PC-3 (cell line): ENCODE measurements at regions not wholly inside any gene's neighbourhood (a gene's known extent, or its start where the extent isn't known, plus 50 kb on each side); places are given as distances from the start of the nearest gene placed in this dataset.

Source experiments
- EZH2phosphoT487 ChIP-seq: fragments of 300-600 bp; sonication (generic); IDR thresholded peaks from 2 replicates; pipeline ENCODE4 v1.6.1; 2018; ENCODE audit warnings: mild to moderate bottlenecking, antibody characterized with exemption, low read length, borderline replicate concordance
- TF ChIP-seq, protein P1 (sequence below): fragments of 300-600 bp; sonication (generic); conservative IDR thresholded peaks from 2 replicates; pipeline ENCODE4 v1.5.1; 2017; ENCODE audit warnings: antibody characterized with exemption, low read depth, mild to moderate bottlenecking, low read length

DNA sequence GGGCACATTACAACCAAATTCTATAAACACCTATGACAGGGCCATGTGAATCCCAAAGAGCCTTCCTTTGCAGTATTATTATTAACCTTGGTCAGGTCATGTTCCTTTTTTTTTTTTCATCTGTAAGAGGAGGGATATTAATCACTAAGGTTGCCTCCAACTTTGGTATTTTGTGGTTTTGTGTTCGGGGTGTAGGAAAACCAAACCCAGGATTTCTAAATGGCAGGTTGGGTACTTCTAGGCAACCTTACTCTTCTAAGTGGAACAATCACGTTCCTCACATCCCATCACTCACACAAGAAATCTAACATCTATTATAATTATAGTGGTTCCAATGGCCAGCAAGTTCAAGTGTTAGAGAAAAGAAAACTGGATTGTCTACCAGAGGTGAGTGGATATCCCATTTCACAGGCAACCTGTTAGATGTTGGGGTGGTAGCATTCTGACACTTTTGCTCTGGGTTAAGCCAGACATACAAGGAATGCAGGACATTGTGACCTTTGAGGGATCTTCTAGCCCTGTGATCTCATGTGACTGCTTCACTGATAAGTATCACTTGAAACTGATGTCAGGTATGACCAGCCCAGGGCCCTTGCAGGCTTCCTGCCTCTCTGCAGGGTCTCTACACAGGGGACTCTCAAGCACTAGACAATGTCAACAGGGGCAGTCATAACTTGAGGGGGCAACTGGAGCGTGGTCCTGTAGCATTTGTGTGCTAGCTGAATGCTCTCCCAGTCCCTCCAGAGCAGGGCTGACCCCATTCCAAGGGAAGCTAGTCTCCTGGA is 126.2 kb upstream of the VLDLR start:
- TF ChIP-seq, protein P1, sequence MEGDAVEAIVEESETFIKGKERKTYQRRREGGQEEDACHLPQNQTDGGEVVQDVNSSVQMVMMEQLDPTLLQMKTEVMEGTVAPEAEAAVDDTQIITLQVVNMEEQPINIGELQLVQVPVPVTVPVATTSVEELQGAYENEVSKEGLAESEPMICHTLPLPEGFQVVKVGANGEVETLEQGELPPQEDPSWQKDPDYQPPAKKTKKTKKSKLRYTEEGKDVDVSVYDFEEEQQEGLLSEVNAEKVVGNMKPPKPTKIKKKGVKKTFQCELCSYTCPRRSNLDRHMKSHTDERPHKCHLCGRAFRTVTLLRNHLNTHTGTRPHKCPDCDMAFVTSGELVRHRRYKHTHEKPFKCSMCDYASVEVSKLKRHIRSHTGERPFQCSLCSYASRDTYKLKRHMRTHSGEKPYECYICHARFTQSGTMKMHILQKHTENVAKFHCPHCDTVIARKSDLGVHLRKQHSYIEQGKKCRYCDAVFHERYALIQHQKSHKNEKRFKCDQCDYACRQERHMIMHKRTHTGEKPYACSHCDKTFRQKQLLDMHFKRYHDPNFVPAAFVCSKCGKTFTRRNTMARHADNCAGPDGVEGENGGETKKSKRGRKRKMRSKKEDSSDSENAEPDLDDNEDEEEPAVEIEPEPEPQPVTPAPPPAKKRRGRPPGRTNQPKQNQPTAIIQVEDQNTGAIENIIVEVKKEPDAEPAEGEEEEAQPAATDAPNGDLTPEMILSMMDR = no peak
- no peak for TF ChIP-seq EZH2phosphoT487
